Putamen (tissue), 1 donor: ENCODE measurements at regions not wholly inside any gene's neighbourhood (a gene's known extent, or its start where the extent isn't known, plus 50 kb on each side); places are given as distances from the start of the nearest gene placed in this dataset.

Experiments used
- DNase-seq: peaks from one replicate; pipeline ENCODE4 v3.0.0-alpha.2; 2016; ENCODE audit warnings: low spot score

- no peak for DNase-seq
Observed at GRCh38 chr13:39970177-39970846, 314.9 kb downstream of the COG6 start.

- DNase-seq: no peak
Observed at GRCh38 chr13:39971526-39971925, 316.1 kb downstream of the COG6 start.

DNA sequence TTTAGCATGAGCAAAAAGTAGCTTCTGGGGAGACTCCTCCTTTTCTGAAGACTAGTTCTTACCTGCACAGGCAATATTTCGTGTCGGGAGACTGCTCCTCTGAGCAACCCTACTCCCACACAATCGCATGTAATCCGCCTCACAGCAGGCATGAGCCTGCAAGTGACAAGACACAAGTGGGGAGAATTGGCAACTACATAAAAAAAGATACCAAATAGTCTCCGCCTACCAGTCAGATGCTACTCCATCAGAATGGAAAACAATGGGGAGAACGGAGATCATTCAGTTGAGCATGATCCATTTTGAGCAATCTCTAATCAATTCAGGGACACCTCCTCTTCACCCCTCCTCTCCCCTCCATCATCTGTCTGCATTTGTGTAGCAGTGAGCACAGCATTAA, 321.0 kb downstream of the COG6 start:
- peak; percentile 79 for DNase-seq

DNA sequence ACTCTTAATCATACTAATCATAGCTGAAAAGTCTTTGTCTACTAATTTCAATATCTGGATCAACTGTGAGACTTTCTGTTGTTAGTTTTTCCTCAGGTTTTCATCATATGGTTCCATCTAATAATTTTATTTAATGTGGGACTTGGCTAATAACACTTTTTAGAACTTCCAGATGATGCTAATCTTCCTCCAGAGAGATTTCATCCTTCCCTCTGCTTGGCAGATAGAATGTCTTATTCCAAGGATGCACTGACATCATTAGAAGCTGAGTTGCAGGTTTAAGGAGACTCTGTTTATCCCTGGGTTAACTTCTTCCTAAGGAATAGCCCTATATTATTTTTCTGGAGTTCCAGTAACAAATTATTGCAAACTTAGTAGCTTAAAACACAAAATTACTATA, 325.6 kb downstream of the COG6 start:
- no peak for DNase-seq

GRCh38 chr13:39982745-39983144, 327.3 kb downstream of the COG6 start:
- no peak for DNase-seq

GRCh38 chr13:39985071-39985470, 329.6 kb downstream of the COG6 start:
- DNase-seq: no peak

DNA sequence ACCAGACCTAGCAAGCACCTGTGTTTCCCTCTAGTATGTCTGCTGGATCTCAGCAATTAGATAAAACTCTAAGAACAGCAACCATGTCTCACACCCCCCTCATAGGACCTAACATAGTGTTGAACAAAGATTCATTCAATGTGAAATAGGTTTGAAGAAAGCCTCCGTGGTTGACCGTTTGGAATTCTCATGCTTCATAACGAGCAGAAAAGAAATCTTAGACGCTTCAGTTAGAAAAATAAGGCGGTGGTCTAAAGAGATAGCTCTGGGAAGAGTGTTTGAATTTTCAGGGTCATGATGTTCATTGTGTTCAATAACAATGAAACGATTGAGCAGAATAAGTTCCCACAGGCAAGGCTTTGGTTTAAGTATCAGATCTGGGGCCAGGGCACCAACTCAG, 332.9 kb downstream of the COG6 start:
- no peak for DNase-seq

GRCh38 chr13:39998166-39998565, 342.7 kb downstream of the COG6 start:
- DNase-seq: no peak

DNA sequence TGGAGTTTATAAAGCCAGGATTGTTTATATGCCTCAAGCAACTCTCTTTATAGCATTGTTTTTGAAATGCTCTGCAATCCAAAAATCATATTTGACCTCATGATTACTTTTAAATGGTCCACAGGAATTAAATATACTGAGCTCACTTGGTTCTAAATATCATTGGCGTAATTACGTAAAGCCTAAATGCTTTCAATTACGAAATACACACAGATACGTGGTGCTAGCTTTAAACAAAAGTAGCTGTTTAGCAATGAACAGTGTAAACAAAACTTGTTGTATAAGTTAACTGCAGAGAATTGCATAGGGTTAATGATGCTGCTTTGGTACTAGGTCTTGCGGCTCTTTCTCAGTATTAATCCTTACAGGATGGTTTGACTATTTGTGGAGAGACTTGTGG, 346.6 kb downstream of the COG6 start:
- no peak for DNase-seq

GRCh38 chr13:40013554-40013953, 358.1 kb downstream of the COG6 start:
- DNase-seq: no peak

DNA sequence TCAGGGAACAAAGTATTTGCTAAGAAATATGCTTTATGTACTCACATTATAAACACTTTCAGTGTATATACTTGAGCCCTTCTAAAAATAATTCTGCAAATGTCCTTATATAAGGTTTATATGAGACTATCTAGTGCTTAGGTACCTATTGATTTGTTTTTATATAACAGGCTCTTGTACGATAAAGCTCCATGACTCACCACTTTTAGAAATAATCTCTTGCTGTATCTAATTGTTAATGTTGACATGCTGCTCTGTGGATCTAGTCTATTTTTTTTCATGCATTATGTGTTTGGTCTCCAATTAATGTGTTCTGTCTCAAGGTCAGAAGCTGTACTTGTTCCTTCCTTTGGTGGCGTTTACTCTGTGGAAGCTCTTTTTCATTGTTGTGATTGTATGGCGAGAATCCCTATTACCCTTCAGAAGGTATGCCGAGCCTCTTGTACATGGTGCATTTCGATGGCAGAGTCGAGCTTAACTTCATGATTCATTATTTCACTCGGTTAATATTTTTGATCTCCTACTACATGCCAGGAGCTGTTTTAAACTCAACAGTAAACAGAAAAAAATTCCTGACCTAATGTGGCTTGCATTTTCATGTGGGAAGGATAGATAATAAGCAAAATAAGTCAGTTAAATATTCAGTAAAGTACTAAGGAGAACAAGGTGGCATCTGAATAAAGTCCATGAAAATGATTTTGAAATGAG, 361.6 kb downstream of the COG6 start:
- no peak for DNase-seq

- no peak for DNase-seq
Observed at GRCh38 chr13:40017662-40018262, 362.3 kb downstream of the COG6 start.

DNA sequence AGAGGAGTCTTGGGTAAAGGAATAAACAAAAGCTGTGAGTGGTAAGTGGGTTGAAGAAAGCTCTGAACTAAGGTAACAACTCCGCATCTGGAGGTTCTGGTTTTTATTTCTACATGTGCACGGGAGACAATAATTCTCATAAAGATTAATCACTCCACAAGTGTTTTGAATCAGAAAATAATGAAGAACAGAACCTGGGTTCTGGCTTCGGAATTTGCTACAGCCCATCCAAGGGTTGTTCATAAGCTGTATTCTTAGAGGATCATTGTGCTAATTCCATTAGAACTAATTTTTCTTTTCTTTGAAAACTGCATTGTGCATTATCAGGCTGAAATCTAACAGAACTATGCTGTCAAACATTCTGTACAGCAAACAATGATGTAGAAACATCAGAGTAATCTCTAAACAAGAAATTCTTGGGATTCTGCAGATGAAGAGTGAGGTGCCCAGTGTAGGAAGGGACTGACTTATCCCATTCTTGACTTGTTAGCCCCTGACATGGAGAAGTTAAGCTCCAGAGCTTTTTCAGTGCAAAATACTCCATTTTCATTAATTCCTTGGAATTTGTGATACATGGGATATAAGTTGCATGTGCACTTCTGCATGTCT, 368.2 kb downstream of the COG6 start:
- no peak for DNase-seq

DNA sequence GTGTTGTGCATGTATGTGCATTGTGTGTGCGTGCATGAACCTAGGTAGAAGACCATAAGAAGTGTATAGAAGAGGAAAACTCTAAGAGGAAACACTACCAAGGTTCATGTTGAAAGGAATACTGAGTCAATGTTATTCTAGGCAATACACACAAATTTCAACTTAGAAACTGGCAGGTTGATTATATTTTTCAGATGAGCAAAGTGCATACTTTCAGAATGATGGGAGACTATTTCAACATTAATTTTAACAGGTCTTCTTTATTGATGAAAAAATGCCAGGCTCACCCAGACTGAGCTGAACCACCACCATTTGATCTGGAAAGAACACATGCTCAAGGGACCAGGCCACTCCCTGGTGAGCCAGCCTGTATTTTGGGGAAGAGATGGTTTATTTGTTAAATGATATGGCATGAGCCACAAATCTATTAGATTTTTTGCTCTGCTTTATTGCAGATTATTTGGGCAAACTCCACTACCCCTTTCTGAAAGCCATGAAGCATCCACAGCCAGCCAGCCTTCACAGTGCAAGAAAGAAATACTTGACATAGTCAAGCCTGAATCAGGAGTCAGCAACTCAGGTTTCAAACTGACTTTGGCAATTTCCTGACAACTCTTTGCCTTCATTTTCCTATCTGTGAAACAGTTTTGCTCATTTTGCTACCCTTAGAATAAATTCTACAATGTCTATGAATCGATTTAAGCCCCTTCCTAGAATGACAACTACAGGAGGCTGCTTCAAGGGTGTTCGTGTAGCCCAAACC, 368.9 kb downstream of the COG6 start:
- DNase-seq: no peak

DNA sequence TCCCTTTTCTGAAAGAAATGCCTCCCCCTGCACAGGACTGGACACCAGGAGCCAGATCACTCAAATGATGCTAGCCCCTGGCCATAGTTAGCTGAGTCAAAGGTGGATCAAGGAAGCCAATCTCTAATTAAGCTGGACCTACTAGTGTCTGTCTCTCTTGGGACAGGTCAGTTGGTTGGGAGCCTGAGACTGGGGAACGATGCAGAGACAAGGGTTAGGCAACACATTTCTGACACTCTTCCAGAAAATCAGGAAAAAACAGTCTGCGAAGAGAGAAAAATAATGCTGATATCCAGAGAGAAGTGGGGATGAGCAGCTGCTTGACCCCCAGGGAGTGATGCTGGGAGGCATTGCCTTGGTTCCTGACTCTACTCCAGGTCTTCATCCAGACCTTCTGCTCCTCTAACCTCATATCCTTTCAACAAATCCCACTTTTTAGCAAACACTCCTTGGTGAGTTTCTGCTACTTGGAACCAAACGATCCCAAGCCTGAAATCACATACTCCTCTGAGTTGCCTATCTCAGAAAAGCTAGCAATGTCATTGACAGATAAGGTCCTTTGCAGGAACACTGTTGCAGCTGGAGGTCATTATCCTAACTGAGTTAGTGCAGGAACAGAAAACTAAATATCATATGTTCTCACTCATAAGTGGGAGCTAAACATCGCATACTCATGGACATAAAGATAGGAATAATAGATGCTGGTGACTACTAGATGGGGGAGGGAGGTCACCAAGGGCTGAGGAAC, 369.7 kb downstream of the COG6 start:
- no peak for DNase-seq

- DNase-seq: no peak
Observed at GRCh38 chr13:40026174-40026585, 370.7 kb downstream of the COG6 start.

DNA sequence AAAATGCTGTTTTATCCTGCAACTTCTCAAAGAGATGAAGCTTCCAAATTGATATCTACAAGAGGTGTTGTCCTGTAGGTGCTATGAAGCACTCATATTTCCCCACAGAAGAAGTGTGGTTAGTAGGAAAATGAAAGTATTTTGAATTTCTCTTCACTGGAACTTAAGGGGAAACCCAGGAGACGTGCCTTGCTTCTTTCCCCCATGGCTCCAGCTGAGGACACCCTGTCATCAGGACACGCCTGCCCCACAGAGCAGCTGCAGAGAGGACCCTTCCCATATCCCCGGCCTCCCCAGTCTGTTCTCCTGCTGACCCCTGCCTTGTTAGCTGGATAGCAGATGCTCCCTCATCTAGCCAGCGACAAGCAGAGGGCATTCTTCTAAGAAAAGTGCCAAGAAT, 371.3 kb downstream of the COG6 start:
- no peak for DNase-seq

GRCh38 chr13:40028446-40028845, 373.0 kb downstream of the COG6 start:
- no peak for DNase-seq

DNA sequence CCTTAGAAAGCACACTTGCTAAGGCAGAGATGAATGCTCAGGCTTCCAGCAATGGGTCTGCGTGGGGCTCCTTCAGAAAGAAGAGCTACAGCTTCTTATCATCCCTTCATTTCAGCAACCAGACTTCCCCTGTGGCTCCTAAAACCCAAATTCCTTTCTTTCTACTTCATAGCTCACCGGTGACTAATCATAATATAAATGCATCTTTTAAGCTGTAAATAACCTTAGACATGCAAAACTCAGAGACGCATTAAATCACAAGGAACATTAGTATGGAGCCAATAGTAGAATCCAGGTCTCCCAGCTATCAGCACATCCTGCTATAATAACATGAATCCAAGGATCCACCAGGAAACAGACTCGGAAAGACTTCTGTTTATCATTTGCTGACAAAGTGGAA, 375.6 kb downstream of the COG6 start:
- DNase-seq: no peak

DNA sequence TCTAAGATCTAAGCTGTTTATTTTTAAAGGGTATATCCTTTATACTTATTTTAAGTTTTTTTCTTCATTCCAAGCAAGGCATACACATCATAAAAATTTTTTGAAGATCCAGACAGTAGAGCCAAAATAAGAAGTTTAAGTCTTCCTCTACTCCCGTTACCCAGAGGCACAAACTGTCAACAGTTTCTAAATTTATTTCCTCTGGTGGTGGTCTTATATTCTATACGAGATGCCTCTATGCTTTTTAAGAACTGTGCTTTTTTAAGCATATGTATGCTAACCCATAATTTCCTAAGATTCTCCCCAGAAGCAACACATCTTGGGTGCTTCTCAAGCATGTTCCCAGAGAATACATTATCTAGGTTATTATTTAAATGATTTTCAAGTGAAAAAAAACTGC, 383.6 kb downstream of the COG6 start:
- no peak for DNase-seq

DNA sequence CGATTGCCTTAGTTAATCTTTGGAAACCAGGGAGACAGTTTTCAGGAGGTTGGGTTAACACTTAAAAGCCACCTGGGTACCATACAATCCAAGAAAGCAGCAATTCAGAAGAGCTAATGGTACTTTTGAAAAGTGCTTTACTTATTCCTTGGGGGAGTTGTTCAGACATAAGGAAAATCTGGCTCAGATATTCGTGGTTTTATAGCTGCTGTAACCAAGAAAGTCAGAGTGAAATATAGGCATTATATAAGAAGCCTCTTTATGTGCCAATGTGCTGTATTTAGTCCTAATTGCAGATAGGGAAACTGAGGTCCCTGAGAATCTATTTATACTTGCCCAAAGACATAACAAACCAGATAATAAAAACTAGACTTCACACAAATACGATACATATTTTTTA, 387.5 kb downstream of the COG6 start:
- no peak for DNase-seq

GRCh38 chr13:40043764-40044163, 388.3 kb downstream of the COG6 start:
- no peak for DNase-seq
